ENCODE measurements at regions not wholly inside any gene's neighbourhood (a gene's known extent, or its start where the extent isn't known, plus 50 kb on each side); places are given as distances from the start of the nearest gene placed in this dataset.

DNA sequence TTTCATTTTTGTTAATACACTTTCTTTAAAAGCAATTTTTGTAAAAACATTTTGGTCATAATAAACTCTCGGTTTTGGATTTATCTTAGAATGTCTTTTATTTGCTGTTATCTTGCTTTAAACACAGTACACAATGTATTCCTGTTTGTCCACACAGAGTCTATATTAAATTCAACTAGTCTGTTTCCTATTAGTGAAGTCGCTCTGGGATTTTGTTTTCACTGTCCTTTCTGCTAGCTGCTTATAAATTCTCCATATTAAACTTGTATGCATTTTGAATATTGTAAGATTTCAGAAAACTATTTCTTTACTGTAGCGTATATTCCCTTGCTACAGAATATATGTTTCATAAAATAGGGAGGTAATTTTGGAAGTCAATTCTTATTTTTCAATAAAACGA, 630.2 kb downstream of the HDGFL1 start:
- Mint-ChIP-seq H3K27ac (no peak overlapping the region), H3K9me3 (no peaks in the 10 kb centered on the region), H3K36me3 (ENCODE audit: low read depth) (no peaks in the 10 kb centered on the region), H3K4me3 (no peak overlapping the region), H3K27me3 (ENCODE audit: insufficient read depth) (no peaks in the 10 kb centered on the region), H3K4me1 (ENCODE audit: low read depth) (no peaks in the 10 kb centered on the region)
- DNase-seq (ENCODE audit: low spot score): no peak
- intact Hi-C loops (cut with micrococcal nuclease): no loop called here

GRCh38 chr6:23200946-23201345, 631.6 kb downstream of the HDGFL1 start:
- H3K9me3 Mint-ChIP-seq: no peaks in the 10 kb centered on the region
- intact Hi-C loops (cut with micrococcal nuclease): no loop called here
- H3K27ac Mint-ChIP-seq: no peak overlapping the region
- H3K4me1 Mint-ChIP-seq (ENCODE audit: low read depth): no peaks in the 10 kb centered on the region
- no peaks in the 10 kb centered on the region for H3K27me3 Mint-ChIP-seq (ENCODE audit: insufficient read depth)
- H3K4me3 Mint-ChIP-seq: no peak overlapping the region
- no peaks in the 10 kb centered on the region for H3K36me3 Mint-ChIP-seq (ENCODE audit: low read depth)
- DNase-seq (ENCODE audit: low spot score): no peak

DNA sequence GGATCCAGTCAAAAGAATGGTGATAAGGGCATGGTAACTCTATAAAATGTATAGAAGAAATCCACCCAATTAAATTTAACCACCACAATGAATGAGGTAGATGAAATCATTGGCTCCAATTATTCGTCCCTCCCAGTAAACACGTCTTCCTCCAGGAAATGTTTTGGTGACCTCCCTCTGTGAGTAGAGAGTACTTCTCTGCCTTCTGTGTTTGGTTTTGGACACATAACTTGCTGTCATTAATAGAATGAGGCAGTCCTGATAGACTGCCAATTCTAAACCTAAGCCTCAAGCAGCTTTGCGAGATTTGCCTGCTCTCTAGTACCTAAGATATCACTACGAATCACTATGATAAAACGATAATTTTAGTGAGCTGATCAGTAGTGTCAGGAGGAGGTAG, 632.8 kb downstream of the HDGFL1 start:
- no peak for DNase-seq (ENCODE audit: low spot score)
- no peak overlapping the region for H3K4me3 Mint-ChIP-seq
- H3K27me3 Mint-ChIP-seq (ENCODE audit: insufficient read depth): no peaks in the 10 kb centered on the region
- intact Hi-C loops (cut with micrococcal nuclease): no loop called here
- H3K36me3 Mint-ChIP-seq (ENCODE audit: low read depth): no peaks in the 10 kb centered on the region
- H3K4me1 Mint-ChIP-seq (ENCODE audit: low read depth): no peaks in the 10 kb centered on the region
- H3K27ac Mint-ChIP-seq: no peak overlapping the region
- no peaks in the 10 kb centered on the region for H3K9me3 Mint-ChIP-seq

- DNase-seq (ENCODE audit: low spot score): no peak
- Mint-ChIP-seq H3K4me3 (no peak overlapping the region), H3K4me1 (ENCODE audit: low read depth) (no peaks in the 10 kb centered on the region), H3K27me3 (ENCODE audit: insufficient read depth) (no peaks in the 10 kb centered on the region), H3K36me3 (ENCODE audit: low read depth) (no peaks in the 10 kb centered on the region), H3K27ac (no peak overlapping the region), H3K9me3 (peaks cover 23% of the 10 kb centered on the region)
- intact Hi-C loops (cut with micrococcal nuclease): no loop called here
Measured at GRCh38 chr6:23212398-23212797, 643.0 kb downstream of the HDGFL1 start.

DNA sequence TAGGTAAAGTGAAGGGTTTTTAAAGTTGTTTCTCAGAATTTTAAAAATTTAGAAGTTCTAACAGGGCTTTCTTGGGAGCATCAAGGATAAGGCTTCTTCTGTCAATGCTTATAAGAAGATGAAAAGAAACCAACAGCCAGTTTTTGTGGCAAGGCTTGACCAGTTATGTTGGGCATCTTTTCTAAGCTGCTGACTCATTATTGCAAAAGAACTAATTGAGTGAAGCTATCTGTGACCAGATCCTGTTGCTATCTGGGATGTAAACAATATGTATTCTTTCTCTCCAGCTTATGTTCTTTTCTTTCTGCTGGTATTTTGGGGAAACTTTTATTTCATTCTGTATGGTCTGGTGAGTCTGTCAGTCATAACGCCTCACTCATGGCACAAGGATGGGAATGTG, 643.8 kb downstream of the HDGFL1 start:
- intact Hi-C loops (cut with micrococcal nuclease): no loop called here
- no peak for DNase-seq (ENCODE audit: low spot score)
- Mint-ChIP-seq H3K4me1 (ENCODE audit: low read depth) (no peaks in the 10 kb centered on the region), H3K9me3 (peaks cover 16% of the 10 kb centered on the region), H3K27ac (no peak overlapping the region), H3K27me3 (ENCODE audit: insufficient read depth) (no peaks in the 10 kb centered on the region), H3K4me3 (no peak overlapping the region), H3K36me3 (ENCODE audit: low read depth) (no peaks in the 10 kb centered on the region)

GRCh38 chr6:23213651-23214050, 644.3 kb downstream of the HDGFL1 start:
- Mint-ChIP-seq H3K36me3 (ENCODE audit: low read depth) (no peaks in the 10 kb centered on the region), H3K4me3 (no peak overlapping the region), H3K4me1 (ENCODE audit: low read depth) (no peaks in the 10 kb centered on the region), H3K27me3 (ENCODE audit: insufficient read depth) (no peaks in the 10 kb centered on the region), H3K9me3 (peaks cover 11% of the 10 kb centered on the region), H3K27ac (no peak overlapping the region)
- no peak for DNase-seq (ENCODE audit: low spot score)
- intact Hi-C loops (cut with micrococcal nuclease): no loop called here

DNA sequence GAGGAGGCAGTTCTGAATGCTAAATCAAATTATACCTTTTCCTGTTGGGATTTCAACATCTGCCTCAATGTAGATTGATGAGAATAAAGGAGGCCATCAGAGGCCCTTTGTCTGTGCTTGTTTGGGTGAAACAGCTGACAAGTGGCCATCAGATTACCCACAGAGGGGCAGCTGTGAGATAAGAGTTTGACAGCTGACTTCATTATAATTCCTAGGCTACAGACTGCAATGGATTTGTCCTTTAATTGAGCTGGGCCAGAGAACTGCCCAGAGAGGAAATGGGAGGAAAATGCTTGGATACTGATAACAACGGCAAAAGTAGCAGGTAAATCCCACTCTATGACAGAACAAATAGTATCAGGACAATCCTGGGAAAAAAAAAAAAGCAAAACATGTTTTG, 649.4 kb downstream of the HDGFL1 start:
- Mint-ChIP-seq H3K36me3 (ENCODE audit: low read depth) (no peaks in the 10 kb centered on the region), H3K4me3 (no peak overlapping the region), H3K27ac (no peak overlapping the region), H3K9me3 (no peaks in the 10 kb centered on the region), H3K27me3 (ENCODE audit: insufficient read depth) (no peaks in the 10 kb centered on the region), H3K4me1 (ENCODE audit: low read depth) (no peaks in the 10 kb centered on the region)
- intact Hi-C loops (cut with micrococcal nuclease): no loop called here
- no peak for DNase-seq (ENCODE audit: low spot score)

GRCh38 chr6:23222724-23223123, 653.4 kb downstream of the HDGFL1 start:
- Mint-ChIP-seq H3K9me3 (peaks cover 9% of the 10 kb centered on the region), H3K27ac (no peak overlapping the region), H3K36me3 (ENCODE audit: low read depth) (no peaks in the 10 kb centered on the region), H3K27me3 (ENCODE audit: insufficient read depth) (no peaks in the 10 kb centered on the region), H3K4me1 (ENCODE audit: low read depth) (no peaks in the 10 kb centered on the region), H3K4me3 (no peak overlapping the region)
- intact Hi-C loops (cut with micrococcal nuclease): no loop called here
- no peak for DNase-seq (ENCODE audit: low spot score)

GRCh38 chr6:23224540-23224939, 655.2 kb downstream of the HDGFL1 start:
- no peaks in the 10 kb centered on the region for H3K36me3 Mint-ChIP-seq (ENCODE audit: low read depth)
- H3K27me3 Mint-ChIP-seq (ENCODE audit: insufficient read depth): no peaks in the 10 kb centered on the region
- no peak for DNase-seq (ENCODE audit: low spot score)
- no peaks in the 10 kb centered on the region for H3K4me1 Mint-ChIP-seq (ENCODE audit: low read depth)
- peaks cover 20% of the 10 kb centered on the region for H3K9me3 Mint-ChIP-seq
- intact Hi-C loops (cut with micrococcal nuclease): no loop called here
- no peak overlapping the region for H3K27ac Mint-ChIP-seq
- no peak overlapping the region for H3K4me3 Mint-ChIP-seq

- Mint-ChIP-seq H3K4me1 (ENCODE audit: low read depth) (no peaks in the 10 kb centered on the region), H3K9me3 (peaks cover 26% of the 10 kb centered on the region), H3K36me3 (ENCODE audit: low read depth) (no peaks in the 10 kb centered on the region), H3K27me3 (ENCODE audit: insufficient read depth) (no peaks in the 10 kb centered on the region), H3K27ac (no peak overlapping the region), H3K4me3 (no peak overlapping the region)
- intact Hi-C loops (cut with micrococcal nuclease): no loop called here
- DNase-seq (ENCODE audit: low spot score): no peak
Measured at GRCh38 chr6:23228439-23229024, 659.2 kb downstream of the HDGFL1 start.

DNA sequence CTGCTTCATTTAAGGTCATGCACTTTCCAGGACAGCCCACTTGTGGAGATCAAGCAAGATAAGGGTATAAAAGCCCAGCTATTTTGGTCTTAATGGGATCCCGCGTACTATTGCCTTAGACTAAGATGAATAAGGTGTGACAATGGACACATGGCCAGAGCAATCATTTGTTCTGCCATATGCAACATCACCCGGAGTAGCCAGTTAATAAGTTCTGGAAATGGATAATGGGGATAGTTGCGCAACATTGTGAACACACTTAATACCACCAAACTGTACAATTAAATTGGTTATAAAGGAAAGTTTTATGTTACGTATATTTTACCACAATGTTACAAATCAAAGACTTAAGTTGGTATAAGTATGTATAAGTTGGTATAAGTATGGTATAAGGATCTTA, 674.5 kb downstream of the HDGFL1 start:
- Mint-ChIP-seq H3K4me1 (ENCODE audit: low read depth) (no peaks in the 10 kb centered on the region), H3K36me3 (ENCODE audit: low read depth) (no peaks in the 10 kb centered on the region)
- intact Hi-C loops (cut with micrococcal nuclease): no loop called here

DNA sequence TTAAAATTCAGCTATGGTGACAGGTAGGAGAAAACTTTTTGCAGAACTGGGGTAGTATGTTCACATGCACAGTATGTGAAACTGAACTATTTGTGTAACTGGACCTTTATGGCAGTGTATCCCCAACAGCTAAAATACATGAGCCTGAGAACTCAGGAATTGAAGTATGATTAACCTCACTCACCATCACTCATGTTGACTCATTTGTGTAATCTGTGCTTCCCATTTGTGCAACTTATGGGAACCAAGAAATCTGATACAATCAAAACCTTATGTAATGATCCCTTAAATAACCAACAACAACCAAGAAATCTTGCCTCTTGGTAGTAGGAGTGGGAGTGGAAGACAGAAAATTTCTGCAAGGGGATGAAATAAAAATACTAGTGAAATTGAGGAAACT, 674.9 kb downstream of the HDGFL1 start:
- intact Hi-C loops (cut with micrococcal nuclease): no loop called here
- Mint-ChIP-seq H3K9me3 (peaks cover 8% of the 10 kb centered on the region), H3K4me1 (ENCODE audit: low read depth) (no peaks in the 10 kb centered on the region), H3K36me3 (ENCODE audit: low read depth) (no peaks in the 10 kb centered on the region), H3K27me3 (ENCODE audit: insufficient read depth) (no peaks in the 10 kb centered on the region), H3K27ac (no peak overlapping the region), H3K4me3 (no peak overlapping the region)
- no peak for DNase-seq (ENCODE audit: low spot score)

More for the DNA sequence above, 674.5 kb downstream of the HDGFL1 start:
- Mint-ChIP-seq H3K9me3 (peaks cover 8% of the 10 kb centered on the region), H3K4me3 (no peak overlapping the region), H3K27me3 (ENCODE audit: insufficient read depth) (no peaks in the 10 kb centered on the region), H3K27ac (no peak overlapping the region)
- no peak for DNase-seq (ENCODE audit: low spot score)

- H3K36me3 Mint-ChIP-seq (ENCODE audit: low read depth): no peaks in the 10 kb centered on the region
- intact Hi-C loops (cut with micrococcal nuclease): no loop called here
- peaks cover 8% of the 10 kb centered on the region for H3K9me3 Mint-ChIP-seq
- no peak overlapping the region for H3K4me3 Mint-ChIP-seq
- H3K4me1 Mint-ChIP-seq (ENCODE audit: low read depth): no peaks in the 10 kb centered on the region
- no peaks in the 10 kb centered on the region for H3K27me3 Mint-ChIP-seq (ENCODE audit: insufficient read depth)
- no peak overlapping the region for H3K27ac Mint-ChIP-seq
- DNase-seq (ENCODE audit: low spot score): no peak
Measured at GRCh38 chr6:23245572-23245971, 676.2 kb downstream of the HDGFL1 start.

- no peak for DNase-seq (ENCODE audit: low spot score)
- Mint-ChIP-seq H3K27me3 (ENCODE audit: insufficient read depth) (no peaks in the 10 kb centered on the region), H3K4me1 (ENCODE audit: low read depth) (no peaks in the 10 kb centered on the region), H3K27ac (no peak overlapping the region), H3K36me3 (ENCODE audit: low read depth) (no peaks in the 10 kb centered on the region), H3K4me3 (no peak overlapping the region), H3K9me3 (peaks cover 4% of the 10 kb centered on the region)
- intact Hi-C loops (cut with micrococcal nuclease): no loop called here
Measured at GRCh38 chr6:23246896-23247295, 677.5 kb downstream of the HDGFL1 start.

Data from activated T-helper 1 cell treated with anti-CD3 and anti-CD28 coated beads, Interleukin-12 subunit alpha, Interleukin-12 subunit beta, Interleukin-2, Interleukin-4 antibody, amounts not matched to agents 30 ng/mL and 10 ng/mL and 1 ng/mL, durations not matched to agents 14 hours and 24 hours and 36 hours (primary cell).